ENCODE measurements at regions not wholly inside any gene's neighbourhood (a gene's known extent, or its start where the extent isn't known, plus 50 kb on each side); places are given as distances from the start of the nearest gene placed in this dataset.
"Not testable (repeated sequence)": the region's sequence is repeated elsewhere in the genome, so short reads cannot be mapped to it uniquely, and the experiment has no call there.

DNA sequence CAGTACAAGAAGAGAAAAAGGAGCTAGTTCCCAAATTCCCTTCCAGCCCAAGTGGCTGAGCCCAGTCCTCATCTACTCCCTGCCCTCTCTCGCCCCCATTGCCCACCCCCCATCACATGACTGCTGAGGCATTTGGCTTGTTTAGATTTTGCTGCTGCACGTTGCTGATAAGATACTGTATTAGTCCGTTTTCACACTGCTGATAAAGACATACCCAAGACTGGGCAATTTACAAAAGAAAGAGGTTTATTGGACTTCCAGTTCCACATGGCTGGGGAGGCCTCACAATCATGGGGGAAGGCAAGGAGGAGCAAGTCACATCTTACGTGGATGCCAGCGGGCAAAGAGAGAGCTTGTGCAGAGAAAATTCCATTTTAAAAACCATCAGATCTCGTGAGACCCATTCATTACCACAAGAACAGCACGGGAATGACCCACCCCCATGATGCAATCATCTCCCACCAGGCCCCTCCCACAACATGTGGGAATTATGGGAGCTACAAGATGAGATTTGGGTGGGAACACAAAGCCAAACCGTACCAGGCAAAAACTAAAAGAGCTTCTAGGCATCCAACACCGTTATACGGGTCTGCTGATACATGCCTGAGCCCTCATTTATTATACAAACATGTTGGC is 243.4 kb downstream of the NUAK1 start:
- TF ChIP-seq, protein P1, sequence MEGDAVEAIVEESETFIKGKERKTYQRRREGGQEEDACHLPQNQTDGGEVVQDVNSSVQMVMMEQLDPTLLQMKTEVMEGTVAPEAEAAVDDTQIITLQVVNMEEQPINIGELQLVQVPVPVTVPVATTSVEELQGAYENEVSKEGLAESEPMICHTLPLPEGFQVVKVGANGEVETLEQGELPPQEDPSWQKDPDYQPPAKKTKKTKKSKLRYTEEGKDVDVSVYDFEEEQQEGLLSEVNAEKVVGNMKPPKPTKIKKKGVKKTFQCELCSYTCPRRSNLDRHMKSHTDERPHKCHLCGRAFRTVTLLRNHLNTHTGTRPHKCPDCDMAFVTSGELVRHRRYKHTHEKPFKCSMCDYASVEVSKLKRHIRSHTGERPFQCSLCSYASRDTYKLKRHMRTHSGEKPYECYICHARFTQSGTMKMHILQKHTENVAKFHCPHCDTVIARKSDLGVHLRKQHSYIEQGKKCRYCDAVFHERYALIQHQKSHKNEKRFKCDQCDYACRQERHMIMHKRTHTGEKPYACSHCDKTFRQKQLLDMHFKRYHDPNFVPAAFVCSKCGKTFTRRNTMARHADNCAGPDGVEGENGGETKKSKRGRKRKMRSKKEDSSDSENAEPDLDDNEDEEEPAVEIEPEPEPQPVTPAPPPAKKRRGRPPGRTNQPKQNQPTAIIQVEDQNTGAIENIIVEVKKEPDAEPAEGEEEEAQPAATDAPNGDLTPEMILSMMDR (IDR thresholded peaks at IDR 0.05; ENCODE audit: low read length), result not testable (repeated sequence)
- not testable (repeated sequence) for TF ChIP-seq EZH2 (IDR thresholded peaks at IDR 0.05; ENCODE audit: borderline replicate concordance, low read length)

Measured in OCI-LY1 (cell line).